ENCODE measurements at regions not wholly inside any gene's neighbourhood (a gene's known extent, or its start where the extent isn't known, plus 50 kb on each side); places are given as distances from the start of the nearest gene placed in this dataset.

DNA sequence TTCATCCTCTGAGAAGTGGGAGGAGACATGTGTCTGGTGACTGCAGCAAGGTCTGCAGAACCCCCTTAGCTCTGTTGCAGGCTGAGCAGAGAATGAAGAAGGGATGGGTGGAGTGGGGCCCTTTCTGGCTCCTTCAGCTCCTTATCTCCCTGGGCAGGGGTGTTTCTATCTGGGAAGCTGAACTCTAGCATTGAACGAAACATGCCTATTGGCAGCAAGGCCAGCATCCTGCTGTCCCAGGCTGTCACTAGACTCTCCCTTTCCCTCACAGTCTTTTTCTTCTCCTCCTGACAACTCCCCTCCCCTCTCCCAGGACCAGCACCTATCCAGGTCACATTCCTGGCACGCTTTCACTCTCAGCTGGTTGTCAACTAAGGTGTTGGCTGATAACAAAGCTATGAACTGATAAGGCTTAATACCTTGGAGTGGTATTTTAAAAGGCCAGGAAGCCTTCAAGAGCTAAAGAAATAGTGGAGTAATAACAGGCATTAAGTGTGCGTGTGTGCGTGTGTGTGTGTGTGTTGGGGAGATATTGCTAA is 128.8 kb upstream of the FZD8 start:
- no peak for TF ChIP-seq CTCF (IDR thresholded peaks at IDR 0.05; ENCODE audit: low read length, missing control alignments)
- no peak overlapping the region for H3K4me3 ChIP-seq (replicated peaks; ENCODE audit: low read depth, low read length)
- no peak for DNase-seq (ENCODE audit: low read depth)

DNA sequence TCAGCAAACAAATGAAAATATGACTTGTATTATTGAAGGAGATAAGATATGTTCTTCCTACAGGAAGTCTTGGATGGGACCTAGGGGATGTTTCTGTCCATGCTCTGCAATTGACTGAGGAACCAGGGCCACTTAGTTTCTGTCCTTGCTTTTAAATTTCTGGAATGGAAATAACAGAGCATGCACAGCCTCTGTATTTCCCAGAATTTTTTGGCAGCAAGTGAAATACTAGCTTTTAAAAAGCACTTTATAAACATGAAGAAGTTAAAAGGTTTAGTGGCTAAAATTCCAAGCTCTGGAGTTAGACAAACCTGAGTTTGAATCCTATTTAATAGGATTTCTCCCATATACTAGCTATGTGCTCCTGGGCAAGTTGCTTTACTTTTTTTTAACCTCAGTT is 127.7 kb upstream of the FZD8 start:
- no peak overlapping the region for H3K4me3 ChIP-seq (replicated peaks; ENCODE audit: low read depth, low read length)
- no peak for DNase-seq (ENCODE audit: low read depth)
- no peak for TF ChIP-seq CTCF (IDR thresholded peaks at IDR 0.05; ENCODE audit: low read length, missing control alignments)

GRCh38 chr10:35768731-35769130 is 126.6 kb upstream of the FZD8 start:
- TF ChIP-seq CTCF (IDR thresholded peaks at IDR 0.05; ENCODE audit: low read length, missing control alignments): no peak
- no peak overlapping the region for H3K4me3 ChIP-seq (replicated peaks; ENCODE audit: low read depth, low read length)
- DNase-seq (ENCODE audit: low read depth): no peak

DNA sequence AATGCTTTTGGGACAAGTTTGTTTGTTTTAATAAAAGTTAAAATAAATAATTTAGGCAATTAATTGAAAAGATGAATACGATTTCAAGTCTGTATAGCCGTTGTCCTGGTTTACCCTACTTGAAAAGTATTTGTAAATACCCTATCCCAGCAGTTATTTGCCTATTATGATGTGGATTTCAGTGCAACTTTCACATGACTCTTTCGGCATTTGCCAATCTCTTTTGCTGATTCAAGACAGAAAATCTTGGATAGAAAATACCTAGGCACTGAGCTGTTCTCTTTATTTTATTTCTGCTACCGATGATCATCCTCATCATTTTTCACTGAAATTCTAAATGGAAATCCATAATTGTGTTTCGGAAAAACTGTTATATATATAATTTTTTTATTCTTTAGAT is 125.9 kb upstream of the FZD8 start:
- TF ChIP-seq CTCF (IDR thresholded peaks at IDR 0.05; ENCODE audit: low read length, missing control alignments): no peak
- no peak for DNase-seq (ENCODE audit: low read depth)
- no peak overlapping the region for H3K4me3 ChIP-seq (replicated peaks; ENCODE audit: low read depth, low read length)

- H3K4me3 ChIP-seq (replicated peaks; ENCODE audit: low read depth, low read length): no peak overlapping the region
- TF ChIP-seq CTCF (IDR thresholded peaks at IDR 0.05; ENCODE audit: low read length, missing control alignments): no peak
- DNase-seq (ENCODE audit: low read depth): no peak
These were observed 123.9 kb upstream of the FZD8 start for GRCh38 chr10:35765996-35766395.

- TF ChIP-seq CTCF (IDR thresholded peaks at IDR 0.05; ENCODE audit: low read length, missing control alignments): no peak
- DNase-seq (ENCODE audit: low read depth): no peak
- no peak overlapping the region for H3K4me3 ChIP-seq (replicated peaks; ENCODE audit: low read depth, low read length)
These were observed 123.0 kb upstream of the FZD8 start for GRCh38 chr10:35765066-35765527.

GRCh38 chr10:35762311-35763030 is 120.4 kb upstream of the FZD8 start:
- H3K4me3 ChIP-seq (replicated peaks; ENCODE audit: low read depth, low read length): no peak overlapping the region
- no peak for TF ChIP-seq CTCF (IDR thresholded peaks at IDR 0.05; ENCODE audit: low read length, missing control alignments)

More at GRCh38 chr10:35762311-35763030, 120.4 kb upstream of the FZD8 start:
- DNase-seq (ENCODE audit: low read depth): no peak
